Breast epithelium (tissue), 4 donors: ENCODE measurements at regions not wholly inside any gene's neighbourhood (a gene's known extent, or its start where the extent isn't known, plus 50 kb on each side); places are given as distances from the start of the nearest gene placed in this dataset.

Experiments
- DNase-seq, 2 donors: peaks; one replicate each; pipeline ENCODE4 v3.0.0-alpha.2; 2019; ENCODE audit warnings: low spot score in 2 of 2
- H3K27ac ChIP-seq, 2 donors: fragments of 200-600 bp; sonication (generic) in 1 of 2; one replicate each; pipeline ENCODE4 v1.5.1; 2016 to 2019; ENCODE audit warnings: mild to moderate bottlenecking in 1 of 2
- H3K27me3 ChIP-seq, 2 donors: fragments of 200-600 bp; sonication (generic) in 1 of 2; one replicate each; pipeline versions ENCODE4 v1.5.1 to v1.6.0; 2017 to 2019; ENCODE audit warnings: control low read depth in 1 of 2, mild to moderate bottlenecking in 1 of 2
- H3K36me3 ChIP-seq: fragments of 200-600 bp; one replicate; pipeline ENCODE4 v1.5.1; 2019
- H3K4me1 ChIP-seq, 2 donors: fragments of 200-600 bp; sonication (generic); one replicate each; pipeline ENCODE4 v1.5.1; 2016 to 2019; ENCODE audit warnings: control low read depth in 1 of 2
- H3K4me3 ChIP-seq, 3 donors: fragments of 200-600 bp; sonication (generic); 1 replicate in 2 of 3; 2 replicates in 1 of 3; pipeline ENCODE4 v1.5.1; 2016 to 2019; ENCODE audit warnings: mild to moderate bottlenecking in 3 of 3, moderate library complexity in 2 of 3
- H3K9me3 ChIP-seq, 2 donors: fragments of 200-600 bp; sonication (generic) in 1 of 2; one replicate each; pipeline ENCODE4 v1.5.1; 2016 to 2019; ENCODE audit warnings: control low read depth in 1 of 2
- CTCF ChIP-seq, 3 donors: fragments of 450-650 bp; IDR thresholded peaks; one replicate each; pipeline ENCODE4 v1.5.1; 2016 to 2017; ENCODE audit warnings: antibody characterized with exemption in 3 of 3, mild to moderate bottlenecking in 3 of 3, moderate library complexity in 3 of 3
- POLR2A ChIP-seq: fragments of 450-650 bp; IDR thresholded peaks from one replicate; pipeline ENCODE4 v1.6.1; 2016; ENCODE audit warnings: antibody characterized with exemption, mild to moderate bottlenecking, moderate library complexity
- POLR2AphosphoS5 ChIP-seq, 3 donors: sonication (generic); formaldehyde crosslinking; IDR thresholded peaks; one replicate each; pipeline ENCODE4 v1.6.1; 2017; ENCODE audit warnings: antibody characterized with exemption in 3 of 3
- intact Hi-C: fragments of 100-400 bp; cut with DNase I; formaldehyde crosslinking; loops from one replicate; pipeline ENCODE4 v1.15.1; 2023; ENCODE audit warnings: low total_unique reads

- Histone ChIP-seq H3K27me3 (no peaks in the 10 kb centered on the region), H3K4me3 (no peak overlapping the region), H3K27ac (no peak overlapping the region), H3K36me3 (no peaks in the 10 kb centered on the region), H3K4me1 (no peaks in the 10 kb centered on the region), H3K9me3 (no peaks in the 10 kb centered on the region)
- intact Hi-C loops = no loop called here
- TF ChIP-seq POLR2AphosphoS5 (IDR thresholded peaks at IDR 0.05) (no peak), POLR2A (no peak), CTCF (IDR thresholded peaks at IDR 0.05) (no peak)
- DNase-seq = no peak
Measured at GRCh38 chr2:18803141-18803939, 214.0 kb upstream of the NT5C1B start.

- no peaks in the 10 kb centered on the region for H3K36me3 ChIP-seq
- no peak for DNase-seq
- intact Hi-C loops = no loop called here
- no peaks in the 10 kb centered on the region for H3K4me1 ChIP-seq
- TF ChIP-seq POLR2AphosphoS5 (IDR thresholded peaks at IDR 0.05) (no peak), POLR2A (no peak), CTCF (IDR thresholded peaks at IDR 0.05) (no peak)
- H3K27ac ChIP-seq = no peak overlapping the region
- no peak overlapping the region for H3K4me3 ChIP-seq
- H3K9me3 ChIP-seq = no peaks in the 10 kb centered on the region
- no peaks in the 10 kb centered on the region for H3K27me3 ChIP-seq
Measured at GRCh38 chr2:18800240-18800971, 211.0 kb upstream of the NT5C1B start.

- intact Hi-C loops = no loop called here
- Histone ChIP-seq H3K36me3 (no peaks in the 10 kb centered on the region), H3K4me1 (no peaks in the 10 kb centered on the region), H3K4me3 (no peak overlapping the region), H3K9me3 (no peaks in the 10 kb centered on the region), H3K27ac (no peak overlapping the region), H3K27me3 (no peaks in the 10 kb centered on the region)
- TF ChIP-seq POLR2AphosphoS5 (IDR thresholded peaks at IDR 0.05) (no peak), CTCF (IDR thresholded peaks at IDR 0.05) (no peak), POLR2A (no peak)
- DNase-seq = no peak
Measured at GRCh38 chr2:18799397-18799796, 210.0 kb upstream of the NT5C1B start.

GRCh38 chr2:18797133-18797845, 207.9 kb upstream of the NT5C1B start:
- Histone ChIP-seq H3K27ac (no peak overlapping the region), H3K4me3 (no peak overlapping the region), H3K4me1 (no peaks in the 10 kb centered on the region), H3K9me3 (no peaks in the 10 kb centered on the region), H3K36me3 (no peaks in the 10 kb centered on the region), H3K27me3 (no peaks in the 10 kb centered on the region)
- DNase-seq = no peak
- intact Hi-C loops = no loop called here
- no peak for TF ChIP-seq POLR2AphosphoS5 (IDR thresholded peaks at IDR 0.05)
- TF ChIP-seq CTCF (IDR thresholded peaks at IDR 0.05) = no peak
- TF ChIP-seq POLR2A = no peak

GRCh38 chr2:18795906-18796305, 206.5 kb upstream of the NT5C1B start:
- Histone ChIP-seq H3K36me3 (no peaks in the 10 kb centered on the region), H3K27me3 (no peaks in the 10 kb centered on the region), H3K4me1 (no peaks in the 10 kb centered on the region), H3K27ac (no peak overlapping the region), H3K4me3 (no peak overlapping the region), H3K9me3 (no peaks in the 10 kb centered on the region)
- intact Hi-C loops = no loop called here
- no peak for DNase-seq
- TF ChIP-seq POLR2AphosphoS5 (IDR thresholded peaks at IDR 0.05) = no peak
